ENCODE measurements at regions not wholly inside any gene's neighbourhood (a gene's known extent, or its start where the extent isn't known, plus 50 kb on each side); places are given as distances from the start of the nearest gene placed in this dataset.

- TF ChIP-seq ZBTB7A (IDR thresholded peaks at IDR 0.05; ENCODE audit: low read depth) (no peak), RAD21 (IDR thresholded peaks at IDR 0.05; ENCODE audit: low read depth) (no peak), MAX (IDR thresholded peaks at IDR 0.05) (no peak), FOXM1 (IDR thresholded peaks at IDR 0.05; ENCODE audit: borderline replicate concordance, low read depth) (no peak), CEBPB (IDR thresholded peaks at IDR 0.05) (no peak), TCF12 (IDR thresholded peaks at IDR 0.05; ENCODE audit: low read depth) (no peak), EP300 (IDR thresholded peaks at IDR 0.05; ENCODE audit: borderline replicate concordance) (no peak), YY1 (IDR thresholded peaks at IDR 0.05; ENCODE audit: low read depth) (no peak), REST (IDR thresholded peaks at IDR 0.05; ENCODE audit: low read depth) (no peak), NFIC (IDR thresholded peaks at IDR 0.05) (no peak), CREB1 (IDR thresholded peaks at IDR 0.05; ENCODE audit: low read depth) (no peak), TEAD4 (IDR thresholded peaks at IDR 0.05) (no peak), EGR1 (IDR thresholded peaks at IDR 0.05) (no peak), USF1 (IDR thresholded peaks at IDR 0.05) (no peak)
Measured at GRCh38 chr6:165186441-165187205, 122.8 kb downstream of the C6orf118 start.

GRCh38 chr6:165186041-165186440, 123.4 kb downstream of the C6orf118 start:
- TF ChIP-seq ZBTB7A (IDR thresholded peaks at IDR 0.05; ENCODE audit: low read depth) (no peak), YY1 (IDR thresholded peaks at IDR 0.05; ENCODE audit: low read depth) (no peak), EGR1 (IDR thresholded peaks at IDR 0.05) (no peak), CREB1 (IDR thresholded peaks at IDR 0.05; ENCODE audit: low read depth) (no peak), TEAD4 (IDR thresholded peaks at IDR 0.05) (no peak), TAF1 (IDR thresholded peaks at IDR 0.05; ENCODE audit: low read depth) (no peak), NFIC (IDR thresholded peaks at IDR 0.05) (no peak), TCF12 (IDR thresholded peaks at IDR 0.05; ENCODE audit: low read depth) (no peak), EP300 (IDR thresholded peaks at IDR 0.05; ENCODE audit: borderline replicate concordance) (no peak), REST (IDR thresholded peaks at IDR 0.05; ENCODE audit: low read depth) (no peak), USF1 (IDR thresholded peaks at IDR 0.05) (no peak), FOXM1 (IDR thresholded peaks at IDR 0.05; ENCODE audit: borderline replicate concordance, low read depth) (no peak), CEBPB (IDR thresholded peaks at IDR 0.05) (no peak), MAX (IDR thresholded peaks at IDR 0.05) (no peak), RAD21 (IDR thresholded peaks at IDR 0.05; ENCODE audit: low read depth) (no peak)

GRCh38 chr6:165184192-165184979, 125.0 kb downstream of the C6orf118 start:
- no peak for TF ChIP-seq FOXM1 (IDR thresholded peaks at IDR 0.05; ENCODE audit: borderline replicate concordance, low read depth)
- TF ChIP-seq ZBTB7A (IDR thresholded peaks at IDR 0.05; ENCODE audit: low read depth) = no peak
- TF ChIP-seq YY1 (IDR thresholded peaks at IDR 0.05; ENCODE audit: low read depth) = no peak
- no peak for TF ChIP-seq EGR1 (IDR thresholded peaks at IDR 0.05)
- no peak for TF ChIP-seq TCF12 (IDR thresholded peaks at IDR 0.05; ENCODE audit: low read depth)
- no peak for TF ChIP-seq CEBPB (IDR thresholded peaks at IDR 0.05)
- TF ChIP-seq TEAD4 (IDR thresholded peaks at IDR 0.05) = no peak
- TF ChIP-seq REST (IDR thresholded peaks at IDR 0.05; ENCODE audit: low read depth) = no peak
- TF ChIP-seq USF1 (IDR thresholded peaks at IDR 0.05) = no peak
- TF ChIP-seq RAD21 (IDR thresholded peaks at IDR 0.05; ENCODE audit: low read depth) = no peak
- TF ChIP-seq TAF1 (IDR thresholded peaks at IDR 0.05; ENCODE audit: low read depth) = no peak
- no peak for TF ChIP-seq EP300 (IDR thresholded peaks at IDR 0.05; ENCODE audit: borderline replicate concordance)
- no peak for TF ChIP-seq NFIC (IDR thresholded peaks at IDR 0.05)
